NCI-H2196 treated with DMSO at 0.1 percent for 48 hours (cell line): ENCODE measurements at regions not wholly inside any gene's neighbourhood (a gene's known extent, or its start where the extent isn't known, plus 50 kb on each side); places are given as distances from the start of the nearest gene placed in this dataset.
A peak's percentile ranks its signal among the peaks of the same experiment; 100 is the strongest.

Source experiments
- DNase-seq: peaks from one replicate; lab custom pipeline; 2025; ENCODE audit not compliant: unreplicated experiment; lab: John Stamatoyannopoulos, UW

DNA sequence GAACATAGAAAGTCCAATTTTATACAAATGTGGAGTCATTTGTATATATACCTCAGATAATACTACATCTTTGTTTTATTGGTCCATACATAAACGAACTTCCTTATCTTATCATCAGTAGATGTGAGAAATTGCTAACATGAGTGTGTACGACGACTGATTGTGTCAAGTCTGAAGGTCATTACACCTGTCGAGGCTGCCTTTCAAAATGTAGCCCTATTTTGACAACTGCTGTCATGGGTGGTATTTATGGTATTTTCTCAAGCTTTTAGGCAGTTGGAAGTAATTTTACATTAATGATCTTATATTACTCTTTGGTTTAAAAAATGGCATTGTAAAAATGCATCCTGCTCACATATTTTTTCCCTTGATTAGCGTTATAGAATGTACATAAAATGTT is 183.7 kb upstream of the DNAJC19 start:
- DNase-seq, result no peak

- no peak for DNase-seq
Measured at GRCh38 chr3:181134873-181135272, 145.3 kb upstream of the DNAJC19 start.

- DNase-seq, result no peak
Measured at GRCh38 chr3:181133832-181134231, 144.3 kb upstream of the DNAJC19 start.

GRCh38 chr3:181105646-181106045 is 116.1 kb upstream of the DNAJC19 start:
- DNase-seq, result no peak

- DNase-seq, result peak; percentile 14
Measured at GRCh38 chr3:181103605-181104004, 114.1 kb upstream of the DNAJC19 start.

- no peak for DNase-seq
Measured at GRCh38 chr3:181086011-181086410, 96.5 kb upstream of the DNAJC19 start.

DNA sequence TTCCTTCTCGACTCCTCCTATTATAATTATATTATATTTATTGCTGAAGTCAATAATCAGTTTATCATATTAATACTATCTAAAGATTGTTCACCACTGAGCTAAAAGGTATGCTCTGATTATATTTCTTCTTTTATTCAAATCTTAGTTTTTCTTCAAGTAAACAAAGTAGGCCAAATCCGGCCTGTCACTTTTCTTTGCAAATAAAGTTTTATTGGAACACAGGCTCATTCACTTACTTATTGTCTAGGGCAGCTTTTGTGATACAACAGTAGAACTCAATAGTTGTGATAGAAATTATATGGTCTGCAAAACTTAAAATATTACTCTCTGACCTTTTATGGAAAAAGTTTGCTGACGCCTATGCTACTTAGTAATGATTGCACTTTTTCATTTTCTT is 92.4 kb upstream of the DNAJC19 start:
- no peak for DNase-seq

GRCh38 chr3:181076558-181076957 is 87.0 kb upstream of the DNAJC19 start:
- DNase-seq, result no peak

DNA sequence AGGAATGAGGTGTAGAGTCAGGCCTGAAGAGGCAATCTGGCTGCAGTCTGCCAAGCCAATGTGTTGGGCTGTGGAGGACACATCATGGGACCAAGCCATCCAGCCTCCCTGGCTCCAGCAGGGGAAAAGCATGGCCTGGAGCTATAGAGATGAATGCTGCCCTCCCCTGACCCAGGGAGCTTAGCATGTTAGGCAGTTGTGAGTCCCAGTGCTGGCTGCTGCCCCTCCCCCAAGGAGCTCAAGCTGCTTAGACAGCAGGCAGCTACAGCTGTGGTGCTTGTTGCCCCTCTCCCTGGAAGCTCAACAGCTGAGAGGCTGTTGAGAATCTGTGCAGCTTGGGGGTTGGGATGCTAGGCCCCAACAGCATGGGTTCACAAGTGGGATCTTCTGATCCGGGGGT is 85.6 kb upstream of the DNAJC19 start:
- no peak for DNase-seq

- no peak for DNase-seq
Measured at GRCh38 chr3:181066143-181067087, 76.9 kb upstream of the DNAJC19 start.

DNA sequence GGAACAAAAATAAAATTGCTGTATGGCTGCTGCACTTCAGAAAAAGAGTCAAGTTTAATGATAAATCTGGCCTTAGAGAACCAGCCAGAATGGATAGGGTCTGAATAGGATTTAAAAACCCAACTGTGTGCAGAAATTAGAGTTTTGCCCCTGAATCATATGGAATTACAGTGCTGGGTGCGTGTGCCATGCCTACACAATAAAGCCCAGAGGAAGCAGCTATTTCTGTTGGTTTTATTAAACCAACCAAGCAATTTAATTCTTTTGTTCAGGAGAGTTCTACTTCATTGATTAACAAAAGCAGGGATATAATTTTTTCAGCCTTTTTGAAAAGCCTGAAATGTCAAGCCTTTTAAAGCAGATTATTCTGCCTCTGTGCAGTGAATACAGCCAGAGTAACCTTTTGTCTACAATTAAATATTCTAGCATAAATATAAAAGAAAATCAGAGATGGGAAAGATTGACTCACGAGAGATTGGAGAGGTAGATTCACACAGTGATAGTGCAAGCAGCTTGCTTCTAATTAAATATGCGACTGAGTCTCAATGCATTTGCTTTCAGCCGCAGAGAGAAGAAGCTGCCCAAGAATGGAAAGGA is 66.7 kb upstream of the DNAJC19 start:
- DNase-seq, result no peak

DNA sequence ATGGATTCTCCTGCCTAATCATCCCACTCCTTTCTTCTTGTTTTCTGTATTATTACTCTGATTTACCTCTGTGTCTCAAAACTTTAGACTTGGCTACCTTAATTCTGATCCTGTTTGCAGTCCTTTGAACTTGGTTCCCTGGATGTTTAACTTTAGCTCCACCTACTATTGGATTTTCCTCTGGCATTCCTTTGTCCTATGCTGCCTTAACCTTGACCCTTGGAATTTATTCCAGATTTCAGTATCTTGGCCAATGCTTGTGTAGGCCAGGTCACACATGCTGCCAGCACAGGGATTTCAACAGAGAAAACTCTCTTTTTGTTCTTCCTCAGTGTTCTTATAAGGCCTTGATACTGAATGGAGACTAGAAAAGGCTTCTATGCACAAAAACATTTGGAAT is 65.0 kb upstream of the DNAJC19 start:
- DNase-seq, result no peak

- no peak for DNase-seq
Measured at GRCh38 chr3:181052256-181052655, 62.7 kb upstream of the DNAJC19 start.

DNA sequence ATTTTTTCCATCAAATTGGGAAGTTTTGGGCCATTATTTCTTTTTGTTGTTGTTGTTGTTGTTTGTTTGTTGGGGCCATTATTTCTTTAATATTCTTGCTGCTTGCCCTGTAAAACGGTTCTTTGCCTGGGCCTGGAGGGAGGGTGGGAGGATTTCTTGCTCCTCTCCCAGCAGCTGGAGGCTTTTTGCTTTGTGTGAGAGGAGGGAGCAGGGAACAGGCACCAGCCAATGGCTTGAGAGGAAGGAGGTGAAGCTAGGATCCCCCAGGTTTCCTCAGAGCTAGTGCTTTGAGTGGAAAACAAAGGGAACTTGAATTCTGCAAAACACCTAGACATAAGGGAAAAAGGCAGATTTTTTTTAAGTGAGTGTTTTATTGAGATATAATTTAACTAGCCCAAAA is 61.2 kb upstream of the DNAJC19 start:
- no peak for DNase-seq

- no peak for DNase-seq
Measured at GRCh38 chr3:181040030-181040429, 50.5 kb upstream of the DNAJC19 start.
